ENCODE measurements at regions not wholly inside any gene's neighbourhood (a gene's known extent, or its start where the extent isn't known, plus 50 kb on each side); places are given as distances from the start of the nearest gene placed in this dataset.
"Not testable (repeated sequence)": the region's sequence is repeated elsewhere in the genome, so short reads cannot be mapped to it uniquely, and the experiment has no call there.

DNA sequence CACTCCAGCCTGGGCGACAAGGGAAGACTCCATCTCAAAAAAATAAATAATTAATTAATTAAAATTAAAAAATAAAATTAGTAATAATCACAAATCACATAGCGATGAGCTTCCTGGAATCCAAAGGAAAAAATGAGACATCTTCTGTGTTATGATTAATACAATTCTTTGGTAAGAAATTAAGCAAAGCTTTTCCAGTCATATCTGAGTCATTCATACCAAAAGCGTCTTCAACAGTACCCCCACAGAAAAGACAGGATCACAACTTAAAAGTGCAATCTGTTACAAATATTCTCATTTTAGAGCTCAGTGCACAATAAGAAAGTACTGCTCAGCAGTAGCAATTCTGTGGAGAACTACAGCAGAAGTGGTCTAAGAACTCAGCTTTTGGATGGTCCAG, 168.5 kb upstream of the MXRA5 start:
- no peak for DNase-seq (ENCODE audit: low read depth)
- TF ChIP-seq, protein P1, sequence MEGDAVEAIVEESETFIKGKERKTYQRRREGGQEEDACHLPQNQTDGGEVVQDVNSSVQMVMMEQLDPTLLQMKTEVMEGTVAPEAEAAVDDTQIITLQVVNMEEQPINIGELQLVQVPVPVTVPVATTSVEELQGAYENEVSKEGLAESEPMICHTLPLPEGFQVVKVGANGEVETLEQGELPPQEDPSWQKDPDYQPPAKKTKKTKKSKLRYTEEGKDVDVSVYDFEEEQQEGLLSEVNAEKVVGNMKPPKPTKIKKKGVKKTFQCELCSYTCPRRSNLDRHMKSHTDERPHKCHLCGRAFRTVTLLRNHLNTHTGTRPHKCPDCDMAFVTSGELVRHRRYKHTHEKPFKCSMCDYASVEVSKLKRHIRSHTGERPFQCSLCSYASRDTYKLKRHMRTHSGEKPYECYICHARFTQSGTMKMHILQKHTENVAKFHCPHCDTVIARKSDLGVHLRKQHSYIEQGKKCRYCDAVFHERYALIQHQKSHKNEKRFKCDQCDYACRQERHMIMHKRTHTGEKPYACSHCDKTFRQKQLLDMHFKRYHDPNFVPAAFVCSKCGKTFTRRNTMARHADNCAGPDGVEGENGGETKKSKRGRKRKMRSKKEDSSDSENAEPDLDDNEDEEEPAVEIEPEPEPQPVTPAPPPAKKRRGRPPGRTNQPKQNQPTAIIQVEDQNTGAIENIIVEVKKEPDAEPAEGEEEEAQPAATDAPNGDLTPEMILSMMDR (conservative IDR thresholded peaks at IDR 0.05; ENCODE audit: low read depth, low read length): no peak
- H3K4me3 ChIP-seq (ENCODE audit: low read depth, low read length): no peak overlapping the region

DNA sequence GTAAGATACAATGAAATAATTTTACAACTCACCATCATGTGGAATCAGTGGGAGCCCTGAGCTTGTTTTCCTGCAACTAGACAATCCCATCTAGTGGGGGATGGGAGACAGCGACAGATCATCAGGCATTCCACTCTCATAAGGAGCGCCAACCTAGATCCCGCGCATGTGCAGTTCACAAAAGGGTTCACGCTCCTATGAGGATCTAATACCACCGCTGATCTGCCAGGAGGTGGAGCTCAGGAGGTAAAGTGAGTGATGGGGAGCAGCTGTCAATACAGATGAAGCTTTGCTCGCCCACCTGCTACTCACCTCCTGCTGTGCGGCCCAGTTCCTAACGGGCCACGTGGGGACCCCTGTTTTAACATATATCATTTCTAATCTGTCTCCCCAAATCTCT, 165.7 kb upstream of the MXRA5 start:
- DNase-seq (ENCODE audit: low read depth); H3K4me3 ChIP-seq (ENCODE audit: low read depth, low read length): not testable (repeated sequence)

DNA sequence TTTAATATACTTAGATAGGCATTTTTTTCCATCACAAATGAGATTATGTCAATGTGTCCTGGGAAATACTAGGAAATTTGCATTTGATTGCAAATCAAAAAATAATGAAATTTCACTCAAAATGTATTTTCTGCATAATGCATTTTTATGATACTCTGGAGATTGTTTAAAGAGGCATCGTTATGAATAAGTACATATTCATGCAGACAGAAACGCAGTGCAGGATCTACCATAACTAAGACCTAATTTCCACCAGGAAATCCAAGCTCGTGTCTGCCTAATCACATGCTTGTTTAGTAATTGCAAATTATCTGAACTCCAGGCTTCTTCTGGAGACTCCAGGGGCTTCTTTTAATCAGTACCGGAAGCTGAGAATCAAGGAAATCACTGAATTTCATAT, 163.5 kb upstream of the MXRA5 start:
- TF ChIP-seq, protein P1 (conservative IDR thresholded peaks at IDR 0.05; ENCODE audit: low read depth, low read length): no peak
- DNase-seq (ENCODE audit: low read depth): no peak
- H3K4me3 ChIP-seq (ENCODE audit: low read depth, low read length): no peak overlapping the region

DNA sequence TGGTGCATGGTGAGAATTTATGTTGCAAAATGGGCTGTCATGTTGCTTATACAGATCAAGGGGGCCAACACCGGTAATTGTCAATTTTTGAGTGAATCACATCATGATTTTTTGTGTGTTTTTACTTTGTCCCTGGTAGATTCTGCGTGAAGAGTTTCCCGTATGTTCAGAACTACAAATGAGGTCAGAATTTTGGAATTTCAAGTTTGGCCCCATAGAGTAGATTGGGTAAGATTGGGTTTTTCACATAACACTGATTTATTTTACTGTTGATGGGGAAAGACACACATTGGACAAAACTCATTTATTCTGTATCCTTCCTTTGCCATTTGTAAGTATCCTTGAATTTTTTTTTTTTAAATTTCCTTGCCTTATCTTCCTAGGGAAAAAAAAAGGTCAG, 158.5 kb upstream of the MXRA5 start:
- DNase-seq (ENCODE audit: low read depth): no peak
- no peak overlapping the region for H3K4me3 ChIP-seq (ENCODE audit: low read depth, low read length)
- TF ChIP-seq, protein P1 (conservative IDR thresholded peaks at IDR 0.05; ENCODE audit: low read depth, low read length): no peak

DNA sequence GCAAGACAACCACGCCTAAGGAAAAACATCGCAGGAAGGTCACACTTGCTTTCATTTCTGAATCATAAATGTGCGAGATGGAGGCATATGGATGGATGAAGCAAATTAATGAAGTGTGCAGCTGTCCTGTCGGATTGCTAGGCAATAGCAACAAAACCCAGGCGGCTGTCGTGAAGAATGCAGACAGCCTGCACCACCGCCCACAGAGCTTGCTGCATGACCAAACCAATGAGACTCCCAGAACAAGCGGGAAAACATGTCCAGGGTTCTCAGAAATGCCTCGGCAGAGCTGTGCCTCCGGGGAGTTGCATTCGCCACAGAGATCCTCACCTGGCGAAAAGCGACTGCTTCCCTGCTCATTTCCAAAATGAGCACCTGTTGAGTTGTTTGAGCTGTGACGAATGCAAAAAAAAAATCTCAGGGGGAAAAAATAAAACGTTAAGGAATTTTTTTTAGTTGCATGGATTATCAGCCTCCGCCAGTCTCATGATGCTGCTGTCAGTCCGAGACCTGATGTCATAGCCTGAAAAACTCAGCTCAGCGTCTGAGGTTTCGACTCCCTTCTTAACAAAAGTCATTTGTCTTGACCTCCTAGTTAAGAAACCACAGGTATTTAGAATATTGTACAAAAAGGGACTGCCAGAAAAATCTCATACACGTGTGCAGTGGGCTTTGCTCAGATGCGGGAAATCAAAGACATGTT, 155.5 kb upstream of the MXRA5 start:
- DNase-seq (ENCODE audit: low read depth): no peak
- TF ChIP-seq, protein P1 (conservative IDR thresholded peaks at IDR 0.05; ENCODE audit: low read depth, low read length): no peak
- no peak overlapping the region for H3K4me3 ChIP-seq (ENCODE audit: low read depth, low read length)

DNA sequence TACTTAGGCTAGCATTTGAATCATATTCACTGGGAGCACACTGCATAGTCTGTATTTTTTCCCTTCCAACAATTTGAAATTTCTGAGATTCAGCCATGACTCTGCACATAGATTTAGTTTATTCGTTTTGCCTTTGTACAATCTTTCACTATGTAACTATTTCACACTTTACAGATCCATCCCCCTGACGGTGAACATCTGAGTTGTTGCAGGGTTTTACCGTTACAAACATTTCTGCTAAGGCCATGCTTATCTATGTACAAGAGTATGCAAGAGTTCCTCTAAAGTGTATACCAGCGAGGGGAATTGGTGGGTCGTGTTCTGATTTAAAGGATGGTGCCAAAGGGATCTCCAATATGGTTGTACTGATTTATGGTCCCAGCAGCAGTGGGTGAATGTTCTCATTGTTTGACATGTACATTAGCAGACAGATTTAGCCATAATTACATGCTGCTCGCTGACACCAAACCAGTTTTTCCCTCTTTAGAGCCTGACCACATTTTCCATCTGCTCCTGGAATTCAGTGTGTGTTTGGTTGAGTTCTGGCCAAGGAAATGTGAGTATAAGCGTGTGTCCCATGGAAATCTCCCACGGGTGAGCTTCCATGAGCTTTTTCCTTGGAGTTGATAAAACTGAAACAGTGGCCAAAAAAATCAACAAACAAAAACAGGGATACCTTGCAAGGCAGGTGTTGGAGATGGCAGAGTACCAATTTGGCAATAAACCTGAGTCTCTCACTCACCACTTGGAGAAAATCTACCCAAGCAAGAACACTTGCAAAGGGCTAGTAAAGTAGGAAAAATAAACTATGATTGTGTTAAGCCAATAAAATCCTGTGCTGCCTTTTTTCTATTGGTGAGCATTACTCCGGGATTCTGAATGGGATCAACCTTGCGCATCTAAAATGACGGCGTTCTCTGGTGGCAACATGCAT, 149.7 kb upstream of the MXRA5 start:
- not testable (repeated sequence) for H3K4me3 ChIP-seq (ENCODE audit: low read depth, low read length); DNase-seq (ENCODE audit: low read depth)

DNA sequence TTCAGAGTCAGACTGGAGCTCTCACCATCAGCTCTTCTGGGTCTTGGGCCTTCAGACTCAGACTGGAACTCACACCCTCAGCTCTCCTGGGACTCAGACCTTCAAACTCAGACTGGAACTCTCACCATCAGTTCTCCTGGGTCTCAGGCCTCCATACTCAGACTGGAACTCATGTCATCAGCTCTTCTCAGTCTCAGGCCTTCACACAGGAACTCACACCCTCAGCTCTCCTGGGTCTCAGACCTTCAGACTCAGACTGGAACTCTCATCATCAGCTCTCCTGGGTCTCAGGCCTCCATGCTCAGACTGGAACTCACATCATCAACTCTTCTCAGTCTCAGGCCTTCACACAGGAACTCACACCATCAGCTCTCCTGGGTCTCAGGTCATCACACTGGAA, 147.2 kb upstream of the MXRA5 start:
- no peak overlapping the region for H3K4me3 ChIP-seq (ENCODE audit: low read depth, low read length)
- no peak for DNase-seq (ENCODE audit: low read depth)
- TF ChIP-seq, protein P1 (conservative IDR thresholded peaks at IDR 0.05; ENCODE audit: low read depth, low read length): no peak

DNA sequence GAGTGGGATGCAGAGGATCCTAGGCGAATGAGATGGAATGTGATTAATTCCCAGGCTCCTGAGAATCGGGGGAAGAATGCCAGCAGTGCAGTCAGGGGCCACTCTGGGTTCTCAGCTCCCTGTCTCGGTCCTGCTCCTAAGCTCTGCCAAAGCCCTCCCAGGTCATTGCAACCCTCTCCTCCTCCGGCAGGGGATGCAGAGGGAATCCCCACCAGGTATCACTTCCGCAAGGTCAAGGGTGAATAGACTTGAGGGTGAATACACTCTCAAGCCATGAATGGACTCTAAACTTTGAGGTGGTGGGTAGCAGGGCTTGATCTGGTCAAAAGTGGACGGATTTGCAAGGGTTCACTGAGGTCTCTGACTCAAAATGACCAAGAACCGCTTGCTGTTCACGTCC, 139.3 kb upstream of the MXRA5 start:
- no peak overlapping the region for H3K4me3 ChIP-seq (ENCODE audit: low read depth, low read length)
- TF ChIP-seq, protein P1 (conservative IDR thresholded peaks at IDR 0.05; ENCODE audit: low read depth, low read length): no peak
- DNase-seq (ENCODE audit: low read depth): no peak

Measured in epithelial cell of proximal tubule (primary cell).